H1 (cell line): ENCODE measurements at regions not wholly inside any gene's neighbourhood (a gene's known extent, or its start where the extent isn't known, plus 50 kb on each side); places are given as distances from the start of the nearest gene placed in this dataset.

ENCODE experiments used
- ASH2L ChIP-seq: fragments of 200-600, 300-600 bp; sonication (generic); IDR thresholded peaks from one replicate; pipeline ENCODE4 v1.7.1; 2017; ENCODE audit warnings: low read length
- CHD2 ChIP-seq: IDR thresholded peaks from 2 replicates; pipeline ENCODE4 v1.6.1; 2012; ENCODE audit warnings: low read length, improper control_type of control experiment
- CTBP2 ChIP-seq: IDR thresholded peaks from 2 replicates; pipeline ENCODE4 v1.7.0; 2011; ENCODE audit warnings: borderline replicate concordance, mild to moderate bottlenecking, moderate library complexity, mixed read lengths, low read length; ENCODE audit not compliant: insufficient read depth, insufficient read length
- EGR1 ChIP-seq: IDR thresholded peaks from 2 replicates; pipeline ENCODE4 v1.6.1; 2011; ENCODE audit warnings: low read depth, low read length, borderline replicate concordance
- NANOG ChIP-seq: IDR thresholded peaks from 2 replicates; pipeline ENCODE4 v1.6.1; 2011; ENCODE audit warnings: low read length, low read depth, mild to moderate bottlenecking, inconsistent platforms; ENCODE audit not compliant: insufficient read depth, poor library complexity, severe bottlenecking
- PHF8 ChIP-seq: fragments of 200-600 bp; sonication (generic); conservative IDR thresholded peaks from 2 replicates; pipeline ENCODE4 v1.7.1; 2012; ENCODE audit warnings: low read depth, mild to moderate bottlenecking, inconsistent platforms, low read length, moderate library complexity
- RFX5 ChIP-seq: IDR thresholded peaks from 2 replicates; pipeline ENCODE4 v1.6.1; 2011; ENCODE audit warnings: low read depth, low read length, improper control_type of control experiment, borderline replicate concordance

- TF ChIP-seq CHD2 (no peak), CTBP2 (no peak), NANOG (no peak), PHF8 (no peak), EGR1 (no peak), ASH2L (no peak), RFX5 (no peak)
Observed at GRCh38 chr3:28136607-28137216, 104.7 kb upstream of the CMC1 start (continued).
